Gastroesophageal sphincter (tissue), 4 donors: ENCODE measurements at regions not wholly inside any gene's neighbourhood (a gene's known extent, or its start where the extent isn't known, plus 50 kb on each side); places are given as distances from the start of the nearest gene placed in this dataset.

Experiments
- ATAC-seq: fragments of 150-250 bp; one replicate; pipeline ENCODE4 v1.9.1; 2016; ENCODE audit warnings: mild to moderate bottlenecking, moderate library complexity
- H3K27ac ChIP-seq, 4 donors: fragments of 200-600 bp; sonication (generic) in 3 of 4; 1 replicate in 3 of 4; 2 replicates in 1 of 4; pipeline ENCODE4 v1.5.1; 2016 to 2019
- H3K27me3 ChIP-seq: fragments of 200-600 bp; sonication (generic); one replicate; pipeline ENCODE4 v1.5.1; 2019
- H3K36me3 ChIP-seq, 2 donors: fragments of 200-600 bp; sonication (generic); one replicate each; pipeline ENCODE4 v1.5.1; 2019; ENCODE audit warnings: control low read depth in 1 of 2
- H3K4me1 ChIP-seq, 3 donors: fragments of 200-600 bp; sonication (generic); 1 replicate in 2 of 3; 2 replicates in 1 of 3; pipeline ENCODE4 v1.5.1; 2016 to 2019; ENCODE audit warnings: control low read depth in 2 of 3
- H3K4me3 ChIP-seq, 2 donors: fragments of 200-600 bp; sonication (generic); one replicate each; pipeline ENCODE4 v1.5.1; 2019; ENCODE audit warnings: mild to moderate bottlenecking in 1 of 2, moderate library complexity in 1 of 2
- H3K9me3 ChIP-seq, 3 donors: fragments of 200-600 bp; sonication (generic); one replicate each; pipeline ENCODE4 v1.5.1; 2017 to 2019; ENCODE audit warnings: control low read depth in 2 of 3
- CTCF ChIP-seq, 4 experiments: fragments of 200-600 bp in 2 of 4; fragments of 450-650 bp in 2 of 4; sonication (generic) in 1 of 4; IDR thresholded peaks; one replicate each; pipeline ENCODE4 v1.5.1; 2017 to 2019; ENCODE audit warnings: antibody characterized with exemption in 4 of 4, mild to moderate bottlenecking in 2 of 4, moderate library complexity in 2 of 4
- EP300 ChIP-seq: sonication (generic); formaldehyde crosslinking; IDR thresholded peaks from one replicate; pipeline ENCODE4 v1.6.1; 2017; ENCODE audit warnings: antibody characterized with exemption, mild to moderate bottlenecking
- POLR2A ChIP-seq, 2 donors: fragments of 450-650 bp; IDR thresholded peaks; one replicate each; pipeline ENCODE4 v1.6.1; 2017; ENCODE audit warnings: antibody characterized with exemption in 2 of 2, mild to moderate bottlenecking in 2 of 2, moderate library complexity in 1 of 2
- POLR2AphosphoS5 ChIP-seq: sonication (generic); formaldehyde crosslinking; IDR thresholded peaks from one replicate; pipeline ENCODE4 v1.6.1; 2017; ENCODE audit warnings: antibody characterized with exemption
- WGBS, 2 donors: methylation state at CpG; one replicate each; pipeline ENCODE4 v1.1.5; 2018; ENCODE audit warnings: low coverage in 1 of 2; 5-methylcytosine and 5-hydroxymethylcytosine counted together

GRCh38 chr3:8276056-8276455 lies 225.6 kb upstream of the LMCD1 start:
- no peak overlapping the region for H3K4me3 ChIP-seq
- peaks cover 0 to 8% (median 0%) of the 10 kb centered on the region in 3 donors for H3K9me3 ChIP-seq
- H3K4me1 ChIP-seq, result no peaks in the 10 kb centered on the region
- no peak for ATAC-seq
- H3K27ac ChIP-seq, result no peak overlapping the region
- H3K27me3 ChIP-seq, result no peaks in the 10 kb centered on the region
- WGBS, 2 donors, result 90 to 95% methylated on average over 3 of the region's 3 CpGs
- H3K36me3 ChIP-seq, result no peaks in the 10 kb centered on the region
- TF ChIP-seq CTCF (IDR thresholded peaks at IDR 0.05) (no peak), POLR2A (IDR thresholded peaks at IDR 0.05) (no peak), POLR2AphosphoS5 (no peak), EP300 (no peak)

GRCh38 chr3:8276506-8276905 lies 225.1 kb upstream of the LMCD1 start:
- Histone ChIP-seq H3K36me3 (no peaks in the 10 kb centered on the region), H3K4me3 (no peak overlapping the region), H3K27me3 (no peaks in the 10 kb centered on the region), H3K4me1 (no peaks in the 10 kb centered on the region), H3K9me3 (peaks cover 0 to 8% (median 0%) of the 10 kb centered on the region in 3 donors), H3K27ac (no peak overlapping the region)
- ATAC-seq, result no peak
- 48 to 64% methylated on average over 2 of the region's 2 CpGs for WGBS, 2 donors
- no peak for TF ChIP-seq CTCF (IDR thresholded peaks at IDR 0.05)
- TF ChIP-seq POLR2AphosphoS5, result no peak
- no peak for TF ChIP-seq POLR2A (IDR thresholded peaks at IDR 0.05)
- no peak for TF ChIP-seq EP300

GRCh38 chr3:8278448-8278847 lies 223.2 kb upstream of the LMCD1 start:
- TF ChIP-seq POLR2AphosphoS5 (no peak), POLR2A (IDR thresholded peaks at IDR 0.05) (no peak), CTCF (IDR thresholded peaks at IDR 0.05) (no peak), EP300 (no peak)
- Histone ChIP-seq H3K4me1 (no peaks in the 10 kb centered on the region), H3K4me3 (no peak overlapping the region), H3K9me3 (no peaks in the 10 kb centered on the region), H3K27me3 (no peaks in the 10 kb centered on the region), H3K36me3 (no peaks in the 10 kb centered on the region), H3K27ac (no peak overlapping the region)
- no peak for ATAC-seq
- 83 to 91% methylated on average over 7 of the region's 7 CpGs for WGBS, 2 donors

- WGBS, 2 donors, result 78 to 98% methylated on average over 1 to 5 of the region's 7 CpGs
- no peaks in the 10 kb centered on the region for H3K36me3 ChIP-seq
- H3K27me3 ChIP-seq, result no peaks in the 10 kb centered on the region
- H3K27ac ChIP-seq, result no peak overlapping the region
- no peaks in the 10 kb centered on the region for H3K9me3 ChIP-seq
- H3K4me1 ChIP-seq, result no peaks in the 10 kb centered on the region
- TF ChIP-seq POLR2AphosphoS5 (no peak), POLR2A (IDR thresholded peaks at IDR 0.05) (no peak), EP300 (no peak), CTCF (IDR thresholded peaks at IDR 0.05) (no peak)
- no peak for ATAC-seq
- H3K4me3 ChIP-seq, result no peak overlapping the region
Observed at GRCh38 chr3:8279476-8279875, 222.1 kb upstream of the LMCD1 start.

- no peak for ATAC-seq
- Histone ChIP-seq H3K27ac (no peak overlapping the region), H3K9me3 (no peaks in the 10 kb centered on the region), H3K4me3 (no peak overlapping the region), H3K36me3 (no peaks in the 10 kb centered on the region), H3K4me1 (no peaks in the 10 kb centered on the region), H3K27me3 (no peaks in the 10 kb centered on the region)
- TF ChIP-seq CTCF (IDR thresholded peaks at IDR 0.05), result no peak
- no peak for TF ChIP-seq POLR2AphosphoS5
- no peak for TF ChIP-seq POLR2A (IDR thresholded peaks at IDR 0.05)
- TF ChIP-seq EP300, result no peak
- WGBS, 2 donors, result 57 to 64% methylated on average over 2 to 4 of the region's 5 CpGs
Observed at GRCh38 chr3:8279886-8280550, 221.6 kb upstream of the LMCD1 start.
